K562 (cell line): ENCODE measurements at regions not wholly inside any gene's neighbourhood (a gene's known extent, or its start where the extent isn't known, plus 50 kb on each side); places are given as distances from the start of the nearest gene placed in this dataset.

ENCODE experiments used
- POLR2H ChIP-seq: IDR thresholded peaks from 2 replicates; pipeline ENCODE4 v1.6.1; 2016; ENCODE audit warnings: missing genetic modification characterization, low read depth, mild to moderate bottlenecking, control low read depth, missing compliant biosample characterization, moderate library complexity
- PRPF4 ChIP-seq: fragments of 200-400 bp; formaldehyde crosslinking; IDR thresholded peaks from one replicate; pipeline ENCODE4 v1.6.1; 2017; ENCODE audit warnings: low read length, low read depth, mild to moderate bottlenecking; ENCODE audit not compliant: insufficient read depth, poor library complexity, severe bottlenecking
- U2AF1 ChIP-seq: fragments of 200-400 bp; formaldehyde crosslinking; optimal IDR thresholded peaks from 2 replicates; pipeline ENCODE3; 2017; ENCODE audit warnings: mild to moderate bottlenecking, low read depth, low read length, moderate library complexity
- ZSCAN32 ChIP-seq: fragments of 450-650 bp; formaldehyde crosslinking; IDR thresholded peaks from 2 replicates; pipeline ENCODE4 v1.4.0; 2020; ENCODE audit warnings: mild to moderate bottlenecking, moderate library complexity
- TF ChIP-seq, protein P1 (sequence below): fragments of 200-600 bp; sonication (generic); IDR thresholded peaks from one replicate; pipeline ENCODE4 v1.6.1; 2012; ENCODE audit warnings: mild to moderate bottlenecking, low read depth, low read length, inconsistent platforms
- TF ChIP-seq, protein P2 (sequence below): fragments of 450-650 bp; IDR thresholded peaks from 2 replicates; pipeline ENCODE4 v1.6.1; 2018; ENCODE audit warnings: mild to moderate bottlenecking, low read depth; ENCODE audit not compliant: partially characterized antibody
- TF ChIP-seq, protein P3 (sequence below): fragments of 250-450 bp; sonication (Bioruptor Pico); IDR thresholded peaks from 2 replicates; pipeline ENCODE4 v1.5.0; 2020; ENCODE audit warnings: mild to moderate bottlenecking
- TF ChIP-seq, protein P4 (sequence below): fragments of 450-650 bp; formaldehyde crosslinking; IDR thresholded peaks from 2 replicates; pipeline ENCODE4 v1.4.0; 2020; ENCODE audit warnings: mild to moderate bottlenecking, moderate library complexity

DNA sequence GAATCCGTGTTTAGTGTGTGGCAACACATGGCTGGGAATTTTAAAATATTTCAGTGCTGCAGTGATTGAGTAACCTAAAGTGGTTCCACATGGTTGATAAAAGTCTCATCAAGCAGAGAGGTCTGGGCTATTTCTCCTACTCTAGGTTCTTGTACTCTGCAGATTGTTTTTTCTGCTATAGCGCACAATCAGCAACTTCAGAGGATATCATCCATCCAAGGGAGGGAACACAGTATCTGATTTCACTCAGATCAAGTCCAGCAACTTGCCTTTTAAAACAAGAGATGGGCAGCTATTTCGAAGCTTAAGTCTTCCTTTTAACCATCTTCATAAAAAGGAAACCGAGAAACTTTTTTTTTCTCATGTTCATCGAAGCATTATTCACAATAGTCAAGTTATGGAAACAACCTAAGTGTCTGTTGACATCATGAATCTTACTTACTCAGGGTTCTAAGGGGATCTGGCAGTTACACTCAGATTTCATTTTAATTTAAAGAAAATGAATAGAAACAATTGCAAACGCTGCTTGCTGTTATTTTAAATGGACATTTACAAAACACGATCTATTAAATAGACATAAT lies 172.7 kb upstream of the TRIB2 start (continued):
- TF ChIP-seq, protein P1, sequence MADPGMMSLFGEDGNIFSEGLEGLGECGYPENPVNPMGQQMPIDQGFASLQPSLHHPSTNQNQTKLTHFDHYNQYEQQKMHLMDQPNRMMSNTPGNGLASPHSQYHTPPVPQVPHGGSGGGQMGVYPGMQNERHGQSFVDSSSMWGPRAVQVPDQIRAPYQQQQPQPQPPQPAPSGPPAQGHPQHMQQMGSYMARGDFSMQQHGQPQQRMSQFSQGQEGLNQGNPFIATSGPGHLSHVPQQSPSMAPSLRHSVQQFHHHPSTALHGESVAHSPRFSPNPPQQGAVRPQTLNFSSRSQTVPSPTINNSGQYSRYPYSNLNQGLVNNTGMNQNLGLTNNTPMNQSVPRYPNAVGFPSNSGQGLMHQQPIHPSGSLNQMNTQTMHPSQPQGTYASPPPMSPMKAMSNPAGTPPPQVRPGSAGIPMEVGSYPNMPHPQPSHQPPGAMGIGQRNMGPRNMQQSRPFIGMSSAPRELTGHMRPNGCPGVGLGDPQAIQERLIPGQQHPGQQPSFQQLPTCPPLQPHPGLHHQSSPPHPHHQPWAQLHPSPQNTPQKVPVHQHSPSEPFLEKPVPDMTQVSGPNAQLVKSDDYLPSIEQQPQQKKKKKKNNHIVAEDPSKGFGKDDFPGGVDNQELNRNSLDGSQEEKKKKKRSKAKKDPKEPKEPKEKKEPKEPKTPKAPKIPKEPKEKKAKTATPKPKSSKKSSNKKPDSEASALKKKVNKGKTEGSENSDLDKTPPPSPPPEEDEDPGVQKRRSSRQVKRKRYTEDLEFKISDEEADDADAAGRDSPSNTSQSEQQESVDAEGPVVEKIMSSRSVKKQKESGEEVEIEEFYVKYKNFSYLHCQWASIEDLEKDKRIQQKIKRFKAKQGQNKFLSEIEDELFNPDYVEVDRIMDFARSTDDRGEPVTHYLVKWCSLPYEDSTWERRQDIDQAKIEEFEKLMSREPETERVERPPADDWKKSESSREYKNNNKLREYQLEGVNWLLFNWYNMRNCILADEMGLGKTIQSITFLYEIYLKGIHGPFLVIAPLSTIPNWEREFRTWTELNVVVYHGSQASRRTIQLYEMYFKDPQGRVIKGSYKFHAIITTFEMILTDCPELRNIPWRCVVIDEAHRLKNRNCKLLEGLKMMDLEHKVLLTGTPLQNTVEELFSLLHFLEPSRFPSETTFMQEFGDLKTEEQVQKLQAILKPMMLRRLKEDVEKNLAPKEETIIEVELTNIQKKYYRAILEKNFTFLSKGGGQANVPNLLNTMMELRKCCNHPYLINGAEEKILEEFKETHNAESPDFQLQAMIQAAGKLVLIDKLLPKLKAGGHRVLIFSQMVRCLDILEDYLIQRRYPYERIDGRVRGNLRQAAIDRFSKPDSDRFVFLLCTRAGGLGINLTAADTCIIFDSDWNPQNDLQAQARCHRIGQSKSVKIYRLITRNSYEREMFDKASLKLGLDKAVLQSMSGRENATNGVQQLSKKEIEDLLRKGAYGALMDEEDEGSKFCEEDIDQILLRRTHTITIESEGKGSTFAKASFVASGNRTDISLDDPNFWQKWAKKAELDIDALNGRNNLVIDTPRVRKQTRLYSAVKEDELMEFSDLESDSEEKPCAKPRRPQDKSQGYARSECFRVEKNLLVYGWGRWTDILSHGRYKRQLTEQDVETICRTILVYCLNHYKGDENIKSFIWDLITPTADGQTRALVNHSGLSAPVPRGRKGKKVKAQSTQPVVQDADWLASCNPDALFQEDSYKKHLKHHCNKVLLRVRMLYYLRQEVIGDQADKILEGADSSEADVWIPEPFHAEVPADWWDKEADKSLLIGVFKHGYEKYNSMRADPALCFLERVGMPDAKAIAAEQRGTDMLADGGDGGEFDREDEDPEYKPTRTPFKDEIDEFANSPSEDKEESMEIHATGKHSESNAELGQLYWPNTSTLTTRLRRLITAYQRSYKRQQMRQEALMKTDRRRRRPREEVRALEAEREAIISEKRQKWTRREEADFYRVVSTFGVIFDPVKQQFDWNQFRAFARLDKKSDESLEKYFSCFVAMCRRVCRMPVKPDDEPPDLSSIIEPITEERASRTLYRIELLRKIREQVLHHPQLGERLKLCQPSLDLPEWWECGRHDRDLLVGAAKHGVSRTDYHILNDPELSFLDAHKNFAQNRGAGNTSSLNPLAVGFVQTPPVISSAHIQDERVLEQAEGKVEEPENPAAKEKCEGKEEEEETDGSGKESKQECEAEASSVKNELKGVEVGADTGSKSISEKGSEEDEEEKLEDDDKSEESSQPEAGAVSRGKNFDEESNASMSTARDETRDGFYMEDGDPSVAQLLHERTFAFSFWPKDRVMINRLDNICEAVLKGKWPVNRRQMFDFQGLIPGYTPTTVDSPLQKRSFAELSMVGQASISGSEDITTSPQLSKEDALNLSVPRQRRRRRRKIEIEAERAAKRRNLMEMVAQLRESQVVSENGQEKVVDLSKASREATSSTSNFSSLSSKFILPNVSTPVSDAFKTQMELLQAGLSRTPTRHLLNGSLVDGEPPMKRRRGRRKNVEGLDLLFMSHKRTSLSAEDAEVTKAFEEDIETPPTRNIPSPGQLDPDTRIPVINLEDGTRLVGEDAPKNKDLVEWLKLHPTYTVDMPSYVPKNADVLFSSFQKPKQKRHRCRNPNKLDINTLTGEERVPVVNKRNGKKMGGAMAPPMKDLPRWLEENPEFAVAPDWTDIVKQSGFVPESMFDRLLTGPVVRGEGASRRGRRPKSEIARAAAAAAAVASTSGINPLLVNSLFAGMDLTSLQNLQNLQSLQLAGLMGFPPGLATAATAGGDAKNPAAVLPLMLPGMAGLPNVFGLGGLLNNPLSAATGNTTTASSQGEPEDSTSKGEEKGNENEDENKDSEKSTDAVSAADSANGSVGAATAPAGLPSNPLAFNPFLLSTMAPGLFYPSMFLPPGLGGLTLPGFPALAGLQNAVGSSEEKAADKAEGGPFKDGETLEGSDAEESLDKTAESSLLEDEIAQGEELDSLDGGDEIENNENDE = no peak
- TF ChIP-seq, protein P2, sequence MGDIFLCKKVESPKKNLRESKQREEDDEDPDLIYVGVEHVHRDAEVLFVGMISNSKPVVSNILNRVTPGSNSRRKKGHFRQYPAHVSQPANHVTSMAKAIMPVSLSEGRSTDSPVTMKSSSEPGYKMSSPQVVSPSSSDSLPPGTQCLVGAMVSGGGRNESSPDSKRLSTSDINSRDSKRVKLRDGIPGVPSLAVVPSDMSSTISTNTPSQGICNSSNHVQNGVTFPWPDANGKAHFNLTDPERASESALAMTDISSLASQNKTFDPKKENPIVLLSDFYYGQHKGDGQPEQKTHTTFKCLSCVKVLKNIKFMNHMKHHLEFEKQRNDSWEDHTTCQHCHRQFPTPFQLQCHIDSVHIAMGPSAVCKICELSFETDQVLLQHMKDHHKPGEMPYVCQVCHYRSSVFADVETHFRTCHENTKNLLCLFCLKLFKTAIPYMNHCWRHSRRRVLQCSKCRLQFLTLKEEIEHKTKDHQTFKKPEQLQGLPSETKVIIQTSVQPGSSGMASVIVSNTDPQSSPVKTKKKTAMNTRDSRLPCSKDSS = no peak
- TF ChIP-seq U2AF1 (no peak), ZSCAN32 (CRISPR knock-in tag) (no peak), POLR2H (tag) (no peak), PRPF4 (no peak)
- TF ChIP-seq, protein P3, sequence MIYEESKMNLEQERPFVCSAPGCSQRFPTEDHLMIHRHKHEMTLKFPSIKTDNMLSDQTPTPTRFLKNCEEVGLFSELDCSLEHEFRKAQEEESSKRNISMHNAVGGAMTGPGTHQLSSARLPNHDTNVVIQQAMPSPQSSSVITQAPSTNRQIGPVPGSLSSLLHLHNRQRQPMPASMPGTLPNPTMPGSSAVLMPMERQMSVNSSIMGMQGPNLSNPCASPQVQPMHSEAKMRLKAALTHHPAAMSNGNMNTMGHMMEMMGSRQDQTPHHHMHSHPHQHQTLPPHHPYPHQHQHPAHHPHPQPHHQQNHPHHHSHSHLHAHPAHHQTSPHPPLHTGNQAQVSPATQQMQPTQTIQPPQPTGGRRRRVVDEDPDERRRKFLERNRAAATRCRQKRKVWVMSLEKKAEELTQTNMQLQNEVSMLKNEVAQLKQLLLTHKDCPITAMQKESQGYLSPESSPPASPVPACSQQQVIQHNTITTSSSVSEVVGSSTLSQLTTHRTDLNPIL (CRISPR knock-in tag) = no peak
- TF ChIP-seq, protein P4, sequence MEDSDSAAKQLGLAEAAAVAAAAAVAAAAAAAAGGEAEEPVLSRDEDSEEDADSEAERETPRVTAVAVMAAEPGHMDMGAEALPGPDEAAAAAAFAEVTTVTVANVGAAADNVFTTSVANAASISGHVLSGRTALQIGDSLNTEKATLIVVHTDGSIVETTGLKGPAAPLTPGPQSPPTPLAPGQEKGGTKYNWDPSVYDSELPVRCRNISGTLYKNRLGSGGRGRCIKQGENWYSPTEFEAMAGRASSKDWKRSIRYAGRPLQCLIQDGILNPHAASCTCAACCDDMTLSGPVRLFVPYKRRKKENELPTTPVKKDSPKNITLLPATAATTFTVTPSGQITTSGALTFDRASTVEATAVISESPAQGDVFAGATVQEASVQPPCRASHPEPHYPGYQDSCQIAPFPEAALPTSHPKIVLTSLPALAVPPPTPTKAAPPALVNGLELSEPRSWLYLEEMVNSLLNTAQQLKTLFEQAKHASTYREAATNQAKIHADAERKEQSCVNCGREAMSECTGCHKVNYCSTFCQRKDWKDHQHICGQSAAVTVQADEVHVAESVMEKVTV (CRISPR knock-in tag) = no peak
- TF ChIP-seq, all 486 proteins: peak for 0
